HG02642 (cell line): ENCODE measurements at regions not wholly inside any gene's neighbourhood (a gene's known extent, or its start where the extent isn't known, plus 50 kb on each side); places are given as distances from the start of the nearest gene placed in this dataset.
"Not testable (repeated sequence)": the region's sequence is repeated elsewhere in the genome, so short reads cannot be mapped to it uniquely, and the experiment has no call there.

ENCODE experiments used
- ATAC-seq: cut with Tn5 transposase; IDR thresholded peaks from one replicate; pipeline ENCODE4 v1.9.1; 2021; ENCODE audit warnings: mild to moderate bottlenecking; ENCODE audit not compliant: unreplicated experiment, poor library complexity

GRCh38 chr2:184455624-184456023 lies 142.7 kb upstream of the ZNF804A start:
- no peak for ATAC-seq

GRCh38 chr2:184456693-184457092 lies 141.6 kb upstream of the ZNF804A start:
- not testable (repeated sequence) for ATAC-seq

DNA sequence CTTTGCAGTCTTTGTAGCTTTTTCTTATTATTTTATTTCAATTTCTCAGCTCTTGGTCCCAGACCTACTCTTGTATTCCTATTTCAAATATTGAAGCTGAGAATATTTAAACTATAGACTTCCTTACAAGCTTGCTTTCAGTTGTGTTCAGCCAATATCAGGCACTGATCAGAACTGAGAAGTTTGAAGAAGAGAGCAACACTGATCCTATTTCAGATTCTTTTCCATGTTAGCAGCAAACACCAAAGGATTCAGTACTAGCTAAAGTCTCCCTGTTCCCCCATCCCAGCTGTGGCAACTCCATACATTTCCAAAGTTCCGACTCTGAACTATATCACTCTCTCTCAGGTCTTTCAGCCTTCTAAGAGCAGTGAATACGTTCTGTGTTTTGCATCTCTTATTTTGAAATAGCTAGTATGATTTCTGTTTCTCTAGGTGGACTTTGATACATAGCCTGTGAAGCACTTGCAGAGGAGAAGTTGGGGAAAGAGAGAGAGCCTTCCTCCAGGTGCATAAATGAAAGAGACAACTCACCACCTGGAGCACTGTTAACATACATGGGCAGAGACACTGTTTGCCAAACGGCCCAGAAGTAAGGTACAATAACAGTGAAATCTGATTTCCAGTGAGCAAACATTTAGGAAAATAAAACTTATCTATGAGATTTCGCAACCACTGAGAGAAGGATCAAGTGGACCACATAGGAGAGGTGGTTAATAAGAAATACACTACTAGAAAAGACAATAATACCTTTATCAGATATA lies 135.0 kb upstream of the ZNF804A start:
- no peak for ATAC-seq

GRCh38 chr2:184463866-184464248 lies 134.5 kb upstream of the ZNF804A start:
- no peak for ATAC-seq

- ATAC-seq, result no peak
Measured at GRCh38 chr2:184468826-184469225, 129.5 kb upstream of the ZNF804A start.

DNA sequence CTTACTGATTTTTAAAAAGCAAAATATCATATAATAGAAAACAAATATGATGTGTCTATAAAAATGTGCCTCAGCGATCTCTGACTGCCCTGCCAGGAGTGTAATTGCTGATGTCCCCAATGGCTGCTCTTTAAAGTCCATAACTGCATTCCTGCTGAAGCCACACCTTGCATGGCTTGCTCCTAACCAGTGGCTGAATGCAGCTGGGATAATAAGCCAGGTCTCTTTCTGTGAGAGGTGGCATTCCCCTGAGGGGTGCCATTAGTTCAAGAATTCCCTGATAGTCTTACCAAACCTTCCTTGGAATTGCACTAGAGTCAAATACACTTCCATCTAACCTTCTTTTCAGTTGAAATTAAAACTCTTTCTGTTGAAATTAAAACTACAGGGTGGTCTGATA lies 125.8 kb upstream of the ZNF804A start:
- no peak for ATAC-seq

DNA sequence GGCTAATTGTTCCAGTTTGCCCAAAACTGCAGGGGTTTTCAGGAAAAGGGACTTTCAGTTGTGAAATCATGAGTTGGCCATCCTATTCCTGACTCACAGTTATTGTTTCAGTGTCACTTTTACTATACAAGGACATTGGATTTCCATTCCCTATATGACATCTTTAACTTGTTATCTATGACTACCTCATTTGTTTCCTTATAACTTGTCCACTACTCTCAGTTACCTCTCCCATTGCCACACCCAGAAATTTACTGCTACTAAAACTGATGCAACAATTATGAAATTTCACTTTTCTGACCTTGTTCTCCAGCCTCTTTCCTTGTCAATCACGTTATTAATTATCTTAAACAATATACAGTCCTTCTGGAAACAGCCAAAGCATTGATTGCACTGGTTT lies 116.5 kb upstream of the ZNF804A start:
- no peak for ATAC-seq

DNA sequence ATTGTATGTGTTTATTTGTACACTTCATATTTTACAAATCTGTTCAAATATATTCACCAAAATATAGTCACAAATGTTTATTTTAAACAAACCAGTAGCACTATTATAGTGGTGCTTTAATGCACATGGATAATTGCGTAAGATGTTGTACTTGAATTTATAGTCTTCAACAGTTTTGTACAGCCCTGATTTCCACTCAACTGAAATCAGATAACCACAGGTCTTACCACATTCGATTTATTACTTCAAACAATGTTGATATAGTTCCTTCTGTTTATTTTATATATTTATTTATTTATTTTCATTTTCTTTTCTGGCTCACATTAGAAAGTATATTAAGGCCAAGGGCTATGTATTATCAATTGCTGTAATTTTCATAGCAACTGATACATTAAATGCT lies 99.4 kb upstream of the ZNF804A start:
- no peak for ATAC-seq

- ATAC-seq, result no peak
Measured at GRCh38 chr2:184504252-184504651, 94.1 kb upstream of the ZNF804A start.

- ATAC-seq, result no peak
Measured at GRCh38 chr2:184507254-184507653, 91.1 kb upstream of the ZNF804A start.

DNA sequence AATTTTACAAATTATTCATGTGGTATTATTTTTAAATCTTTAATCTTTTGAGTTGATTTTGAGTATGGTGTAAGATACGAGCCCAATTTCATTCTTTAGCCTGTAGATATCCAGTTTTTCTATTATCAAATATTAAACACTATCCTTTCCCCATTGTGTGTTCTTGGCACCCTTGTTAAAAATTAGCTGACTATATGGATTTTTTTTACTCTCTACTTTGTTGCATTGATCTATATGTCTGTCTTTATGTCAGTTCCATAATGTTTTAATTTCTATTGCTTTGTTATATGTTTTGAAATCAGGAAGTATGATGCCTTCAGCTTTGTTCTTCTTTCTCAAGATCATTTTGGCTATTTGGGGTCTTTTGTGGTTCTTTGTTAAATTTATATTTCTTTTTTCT lies 80.9 kb upstream of the ZNF804A start:
- no peak for ATAC-seq

- no peak for ATAC-seq
Measured at GRCh38 chr2:184520441-184520840, 77.9 kb upstream of the ZNF804A start.

- ATAC-seq, result no peak
Measured at GRCh38 chr2:184523732-184524131, 74.6 kb upstream of the ZNF804A start.

DNA sequence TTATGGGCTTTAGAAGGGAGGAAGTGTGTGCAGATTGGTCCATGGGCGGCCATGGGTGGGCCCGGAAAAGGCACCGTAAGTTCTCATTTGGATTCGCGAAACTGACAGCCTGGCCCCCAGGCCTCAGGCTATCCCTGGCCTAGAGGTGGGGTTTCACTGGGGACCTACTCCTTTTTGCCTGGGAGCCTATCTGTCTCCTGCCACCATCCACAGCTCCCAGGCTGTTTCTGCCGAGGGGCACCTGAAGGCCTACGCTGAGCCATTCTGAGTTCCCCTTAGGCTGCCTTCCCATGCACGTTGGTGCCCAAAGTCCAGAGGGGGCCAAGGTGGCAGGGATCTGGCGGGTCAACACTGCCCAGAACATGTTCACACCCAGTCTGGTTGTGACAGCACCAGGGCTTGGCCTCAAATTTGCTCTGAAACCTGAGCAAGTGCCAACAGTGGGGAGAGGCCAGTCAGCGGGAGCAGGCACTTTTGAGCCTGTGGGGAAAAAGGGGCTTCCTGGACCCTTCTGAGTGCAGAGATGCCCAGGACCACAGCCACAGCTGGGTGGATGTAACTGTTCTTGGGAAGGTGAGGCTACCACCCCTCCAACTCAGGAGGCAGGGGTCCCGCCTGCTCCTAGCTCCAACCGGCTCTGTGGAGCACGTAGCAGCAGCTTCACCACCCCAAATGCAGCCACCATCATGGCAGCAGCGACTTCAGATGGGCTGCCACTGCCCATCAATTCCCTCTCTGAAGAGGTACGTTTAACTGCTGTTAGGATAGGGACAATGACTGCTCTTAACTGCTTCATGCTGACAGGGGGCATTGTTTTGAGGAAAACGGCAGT lies 73.6 kb upstream of the ZNF804A start:
- ATAC-seq, result no peak

- no peak for ATAC-seq
Measured at GRCh38 chr2:184527058-184527457, 71.3 kb upstream of the ZNF804A start.

- no peak for ATAC-seq
Measured at GRCh38 chr2:184528119-184528518, 70.2 kb upstream of the ZNF804A start.

DNA sequence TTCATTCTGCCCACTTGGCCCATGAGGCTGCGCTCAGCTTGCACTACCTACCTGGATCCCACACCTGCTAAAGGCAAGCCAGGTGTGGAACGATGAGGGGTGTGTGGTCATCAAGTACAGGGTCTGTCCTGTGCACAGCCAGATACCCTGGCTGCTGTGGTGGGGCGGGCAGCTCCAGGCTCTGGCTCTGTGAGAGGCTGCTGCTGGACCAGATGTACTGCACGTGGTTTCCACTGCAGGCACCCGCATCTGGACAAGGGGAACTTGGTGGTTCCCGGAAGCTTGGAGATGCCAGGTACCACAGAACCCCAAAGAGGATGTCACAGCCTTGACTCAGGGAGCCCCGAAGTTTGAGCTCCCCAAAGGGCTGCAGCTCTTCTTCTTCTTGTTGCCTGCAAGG lies 68.1 kb upstream of the ZNF804A start:
- no peak for ATAC-seq

- no peak for ATAC-seq
Measured at GRCh38 chr2:184530959-184531358, 67.4 kb upstream of the ZNF804A start.

DNA sequence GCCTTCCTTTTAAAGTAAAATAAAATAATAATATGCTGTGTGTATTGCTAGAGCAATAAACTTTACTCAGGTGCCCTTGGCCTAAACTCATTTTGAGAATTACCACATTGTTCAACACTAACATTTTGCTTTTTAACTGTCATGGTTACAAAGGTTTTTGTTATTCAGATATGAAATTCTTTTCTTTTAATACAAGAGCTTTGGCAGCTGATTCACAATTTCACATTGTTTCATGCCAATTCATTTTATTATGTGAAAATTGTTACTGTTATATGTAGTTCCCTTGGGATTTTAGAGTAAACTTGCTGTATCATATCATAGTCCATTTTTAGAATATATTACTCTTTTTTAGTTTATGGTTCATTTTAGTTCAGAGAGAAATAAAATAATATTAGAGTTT lies 65.8 kb upstream of the ZNF804A start:
- no peak for ATAC-seq

GRCh38 chr2:184534986-184535385 lies 63.3 kb upstream of the ZNF804A start:
- no peak for ATAC-seq

DNA sequence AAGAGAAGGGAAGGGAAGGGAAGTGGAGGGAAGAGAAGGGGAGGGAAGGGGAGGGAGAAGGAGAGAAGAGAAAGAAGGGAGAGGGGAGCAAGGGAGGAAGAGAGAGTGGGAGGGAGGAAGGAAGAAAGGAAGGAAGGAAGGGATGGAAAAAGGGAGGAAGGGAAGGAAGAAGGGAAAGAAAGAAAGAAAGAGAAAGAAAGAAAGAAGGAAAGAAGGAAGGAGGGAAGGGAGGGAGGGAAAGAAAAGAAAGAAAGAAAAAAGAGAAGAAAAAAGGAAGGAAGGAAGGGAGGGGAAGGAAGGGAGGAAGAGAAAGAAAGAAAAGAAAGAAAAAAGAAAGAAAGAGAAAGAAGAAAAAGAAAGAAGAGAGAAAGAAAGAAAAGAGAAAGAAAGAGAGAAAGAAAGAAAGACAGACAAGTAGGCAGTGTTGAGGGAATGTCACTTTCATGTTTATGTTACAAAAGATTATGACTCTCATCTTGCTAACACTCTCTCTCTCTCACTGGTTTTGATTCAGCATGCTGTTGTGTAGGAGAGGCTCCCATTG lies 58.0 kb upstream of the ZNF804A start:
- no peak for ATAC-seq
